ENCODE measurements at regions not wholly inside any gene's neighbourhood (a gene's known extent, or its start where the extent isn't known, plus 50 kb on each side); places are given as distances from the start of the nearest gene placed in this dataset.
A peak's percentile ranks its signal among the peaks of the same experiment; 100 is the strongest.

DNA sequence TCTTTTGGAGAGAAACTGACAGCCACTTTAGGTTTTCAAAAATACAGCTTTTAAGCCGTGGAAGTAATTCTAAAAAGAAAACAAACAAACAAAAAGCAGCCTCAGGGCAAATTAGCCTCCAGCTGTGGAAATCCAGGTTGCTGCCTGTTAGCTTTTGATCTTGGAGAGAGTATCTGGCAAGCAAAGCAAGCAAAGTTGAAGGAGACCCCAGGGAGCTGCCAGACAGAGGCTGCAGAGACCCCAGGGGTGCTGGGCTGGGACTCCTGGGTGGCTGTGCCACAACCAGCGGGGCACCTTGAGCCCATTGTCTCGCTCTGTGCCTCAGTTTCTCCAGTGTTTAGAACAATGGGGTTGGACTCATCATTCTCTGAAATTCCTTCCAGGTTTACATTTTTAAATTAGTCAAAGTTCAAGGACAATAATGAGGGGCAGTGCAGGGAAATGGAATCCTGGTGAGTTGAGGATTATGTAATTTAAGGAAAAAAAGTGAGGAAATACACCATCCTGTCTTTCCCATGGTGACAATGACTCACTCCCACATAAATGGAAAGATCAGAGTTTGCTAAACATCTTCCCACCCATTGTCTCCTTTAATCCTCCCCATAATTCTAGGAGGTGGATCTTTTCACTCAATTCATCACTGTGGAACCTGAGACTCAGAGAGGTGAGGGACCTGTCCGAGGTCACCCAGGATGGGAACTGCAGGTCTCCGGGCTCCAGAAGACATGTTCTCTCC is 480.5 kb downstream of the MATN1 start:
- no peak overlapping the region for H3K4me3 ChIP-seq (ENCODE audit: low read depth, low read length)
- no peak for DNase-seq (ENCODE audit: low read depth)
- TF ChIP-seq, protein P1, sequence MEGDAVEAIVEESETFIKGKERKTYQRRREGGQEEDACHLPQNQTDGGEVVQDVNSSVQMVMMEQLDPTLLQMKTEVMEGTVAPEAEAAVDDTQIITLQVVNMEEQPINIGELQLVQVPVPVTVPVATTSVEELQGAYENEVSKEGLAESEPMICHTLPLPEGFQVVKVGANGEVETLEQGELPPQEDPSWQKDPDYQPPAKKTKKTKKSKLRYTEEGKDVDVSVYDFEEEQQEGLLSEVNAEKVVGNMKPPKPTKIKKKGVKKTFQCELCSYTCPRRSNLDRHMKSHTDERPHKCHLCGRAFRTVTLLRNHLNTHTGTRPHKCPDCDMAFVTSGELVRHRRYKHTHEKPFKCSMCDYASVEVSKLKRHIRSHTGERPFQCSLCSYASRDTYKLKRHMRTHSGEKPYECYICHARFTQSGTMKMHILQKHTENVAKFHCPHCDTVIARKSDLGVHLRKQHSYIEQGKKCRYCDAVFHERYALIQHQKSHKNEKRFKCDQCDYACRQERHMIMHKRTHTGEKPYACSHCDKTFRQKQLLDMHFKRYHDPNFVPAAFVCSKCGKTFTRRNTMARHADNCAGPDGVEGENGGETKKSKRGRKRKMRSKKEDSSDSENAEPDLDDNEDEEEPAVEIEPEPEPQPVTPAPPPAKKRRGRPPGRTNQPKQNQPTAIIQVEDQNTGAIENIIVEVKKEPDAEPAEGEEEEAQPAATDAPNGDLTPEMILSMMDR (conservative IDR thresholded peaks at IDR 0.05; ENCODE audit: low read depth, low read length) = no peak

DNA sequence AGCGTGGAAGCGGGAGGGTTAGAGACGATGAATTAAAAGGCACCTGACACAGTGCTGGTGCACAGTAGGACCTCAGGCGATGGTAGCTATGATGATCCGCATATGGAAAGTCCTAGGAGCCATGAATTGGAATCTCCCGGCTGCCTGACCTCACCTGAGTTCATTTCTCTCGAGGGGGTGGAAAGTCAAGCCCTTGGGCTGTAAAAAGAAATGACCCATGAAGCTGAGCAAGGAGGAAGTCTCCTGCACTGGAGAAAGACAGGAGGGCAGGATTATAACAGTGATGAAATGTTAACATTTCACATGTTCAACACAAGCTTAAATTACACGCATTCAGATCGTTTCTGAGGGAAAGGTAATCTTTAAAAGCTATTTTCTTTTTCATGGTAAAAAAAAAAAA is 481.2 kb downstream of the MATN1 start:
- TF ChIP-seq, protein P1 (conservative IDR thresholded peaks at IDR 0.05; ENCODE audit: low read depth, low read length) = no peak
- H3K4me3 ChIP-seq (ENCODE audit: low read depth, low read length) = no peak overlapping the region
- DNase-seq (ENCODE audit: low read depth) = no peak

DNA sequence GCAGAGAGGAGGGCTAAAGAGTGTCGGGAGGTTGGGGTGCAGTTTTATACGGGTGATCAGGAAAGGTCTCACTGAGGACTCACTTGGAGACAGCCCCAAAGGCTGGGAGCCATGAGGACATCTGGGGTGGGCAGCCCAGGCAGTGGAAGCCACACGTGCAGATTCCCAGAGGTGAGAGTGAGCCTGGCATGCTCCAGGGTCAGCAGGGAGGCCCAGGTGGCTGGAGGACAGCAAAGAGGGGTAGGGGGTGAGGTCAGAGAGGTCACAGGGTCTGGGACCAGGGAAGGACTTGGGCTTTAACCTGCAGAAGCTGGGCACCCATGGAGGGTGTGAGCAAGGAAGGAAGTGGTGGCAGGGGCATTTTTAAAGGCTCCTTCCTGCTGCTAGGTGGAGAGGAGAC is 481.7 kb downstream of the MATN1 start:
- no peak for DNase-seq (ENCODE audit: low read depth)
- TF ChIP-seq, protein P1 (conservative IDR thresholded peaks at IDR 0.05; ENCODE audit: low read depth, low read length) = no peak
- no peak overlapping the region for H3K4me3 ChIP-seq (ENCODE audit: low read depth, low read length)

DNA sequence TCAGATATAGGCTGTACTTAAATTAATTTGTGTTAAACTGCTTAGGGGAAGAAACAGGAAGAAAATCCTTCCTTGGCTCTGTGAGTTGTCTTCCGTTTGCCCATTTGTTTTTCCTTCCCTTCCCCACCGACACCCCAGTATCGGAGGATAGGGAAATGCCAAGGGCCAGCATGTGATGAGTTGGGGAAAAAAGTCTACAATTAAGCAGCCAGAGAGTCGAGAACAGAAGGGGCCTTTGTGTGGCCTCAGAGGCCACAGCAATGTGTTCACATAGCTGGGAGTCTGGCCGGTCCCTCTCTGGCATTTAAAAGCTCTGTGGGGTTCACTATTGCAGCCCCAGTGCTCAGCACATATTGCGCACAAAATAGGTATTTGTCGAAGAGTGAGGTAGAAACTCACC is 489.3 kb downstream of the MATN1 start:
- no peak for DNase-seq (ENCODE audit: low read depth)
- no peak overlapping the region for H3K4me3 ChIP-seq (ENCODE audit: low read depth, low read length)
- TF ChIP-seq, protein P1 (conservative IDR thresholded peaks at IDR 0.05; ENCODE audit: low read depth, low read length) = no peak

DNA sequence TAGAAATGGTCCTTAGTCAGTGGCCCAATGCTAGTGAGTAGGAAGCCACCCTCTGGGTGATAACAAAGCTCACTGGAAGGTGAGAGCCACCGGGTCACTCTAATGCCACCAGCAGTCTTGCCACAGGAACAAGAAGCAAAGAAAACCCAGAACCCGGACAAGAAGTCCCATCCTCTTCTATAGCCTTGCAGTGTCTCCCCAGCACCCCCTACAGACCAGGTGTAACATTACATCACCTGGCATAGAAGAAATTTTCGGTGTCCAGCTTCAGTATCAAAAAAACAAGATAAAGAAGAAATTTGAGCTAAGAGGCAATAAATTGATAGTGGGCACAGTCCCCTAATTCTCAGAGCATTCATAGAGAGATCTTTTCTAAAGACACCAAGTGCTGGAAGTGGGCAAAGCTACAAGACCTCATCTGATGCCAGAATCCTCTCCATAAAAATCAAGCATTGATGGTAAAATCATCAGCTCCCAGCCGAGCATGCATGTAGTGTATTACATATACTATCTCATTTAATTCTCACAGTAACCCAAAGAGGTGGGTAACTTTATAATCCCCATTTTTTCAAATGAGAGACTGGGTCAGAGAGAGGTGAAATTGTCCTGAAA is 491.0 kb downstream of the MATN1 start:
- no peak for DNase-seq (ENCODE audit: low read depth)

DNA sequence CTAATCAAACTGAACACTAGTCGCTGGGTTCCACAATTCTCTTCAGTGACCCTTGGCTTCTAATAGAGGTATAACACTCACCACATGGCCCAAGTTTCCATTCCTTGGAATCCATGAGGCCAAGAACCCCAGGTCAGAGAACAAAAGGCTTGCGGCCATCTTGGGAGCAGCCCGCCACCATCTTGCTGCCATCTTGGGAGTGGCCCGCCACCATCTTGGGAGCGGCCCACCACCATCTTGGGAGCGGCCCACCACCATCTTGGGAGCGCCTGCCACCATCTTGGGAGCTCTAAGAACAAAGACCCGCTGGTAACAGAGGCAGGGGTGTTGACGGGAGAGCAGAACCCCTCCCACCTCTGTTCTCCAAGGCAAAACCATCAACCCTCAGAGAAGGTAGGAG is 493.4 kb downstream of the MATN1 start:
- H3K4me3 ChIP-seq (ENCODE audit: low read depth, low read length) = no peak overlapping the region
- DNase-seq (ENCODE audit: low read depth) = no peak
- TF ChIP-seq, protein P1 (conservative IDR thresholded peaks at IDR 0.05; ENCODE audit: low read depth, low read length) = no peak

More for the DNA sequence above, 491.0 kb downstream of the MATN1 start:
- TF ChIP-seq, protein P1 (conservative IDR thresholded peaks at IDR 0.05; ENCODE audit: low read depth, low read length) = peak; percentile 74
- H3K4me3 ChIP-seq (ENCODE audit: low read depth, low read length) = no peak overlapping the region

DNA sequence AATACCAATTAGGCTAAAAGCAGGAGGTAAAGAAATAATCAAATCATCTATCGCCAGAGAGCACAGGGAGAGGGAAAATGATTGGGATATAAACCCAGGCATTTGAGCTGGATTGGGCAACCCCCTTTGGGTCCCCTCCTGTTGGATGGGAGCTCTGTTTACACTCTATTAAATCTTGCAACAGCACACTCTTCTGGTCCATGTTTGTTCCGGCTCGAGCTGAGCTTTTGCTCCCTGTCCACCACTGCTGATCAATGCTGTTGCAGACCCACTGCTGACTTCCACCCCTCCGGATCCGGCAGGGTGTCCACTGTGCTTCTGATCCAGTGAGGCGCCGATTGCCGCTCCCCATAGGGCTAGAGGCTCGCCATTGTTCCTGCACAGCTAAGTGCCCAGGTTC is 493.8 kb downstream of the MATN1 start:
- TF ChIP-seq, protein P1 (conservative IDR thresholded peaks at IDR 0.05; ENCODE audit: low read depth, low read length) = no peak
- DNase-seq (ENCODE audit: low read depth) = no peak

More for the DNA sequence above, 493.8 kb downstream of the MATN1 start:
- H3K4me3 ChIP-seq (ENCODE audit: low read depth, low read length) = no peak overlapping the region

All from epithelial cell of proximal tubule (primary cell).